ENCODE measurements at regions not wholly inside any gene's neighbourhood (a gene's known extent, or its start where the extent isn't known, plus 50 kb on each side); places are given as distances from the start of the nearest gene placed in this dataset.

GRCh38 chr12:23096321-23096720 is 471.4 kb downstream of the ETNK1 start:
- no peak overlapping the region for H2AFZ ChIP-seq (replicated peaks; ENCODE audit: low read length, poor library complexity)

More at GRCh38 chr12:23096321-23096720, 471.4 kb downstream of the ETNK1 start:
- Histone ChIP-seq H2BK20ac (ENCODE audit: low read depth, low read length) (no peak overlapping the region), H4K91ac (ENCODE audit: insufficient read depth, low read depth, low read length) (no peak overlapping the region), H3K9ac (ENCODE audit: low read depth, low read length) (no peak overlapping the region), H3K27ac (ENCODE audit: insufficient read depth, low read length) (no peak overlapping the region), H2AK5ac (ENCODE audit: low read depth, low read length) (no peak overlapping the region), H2AK9ac (replicated peaks; ENCODE audit: low read depth, low read length, poor library complexity) (no peak overlapping the region), H4K20me1 (ENCODE audit: insufficient read depth, low read length) (no peaks in the 10 kb centered on the region), H3K9me3 (ENCODE audit: control insufficient read depth, insufficient read depth, low read length) (no peaks in the 10 kb centered on the region), H3K18ac (ENCODE audit: low read depth, low read length) (no peak overlapping the region), H4K8ac (ENCODE audit: low read depth in 2 of 2, low read length in 2 of 2) (no peak overlapping the region), H3K23ac (ENCODE audit: low read depth, low read length) (no peak overlapping the region), H2BK15ac (ENCODE audit: low read depth, low read length) (no peak overlapping the region), H3K27me3 (ENCODE audit: control insufficient read depth, insufficient read depth, low read length) (no peaks in the 10 kb centered on the region; the same call in 1 of the 2 replicates), H3K9me1 (ENCODE audit: insufficient read depth, low read length) (no peaks in the 10 kb centered on the region), H3K4ac (ENCODE audit: low read depth, low read length) (no peak overlapping the region), H3K14ac (replicated peaks; ENCODE audit: low read depth, low read length) (no peak overlapping the region), H3K4me1 (ENCODE audit: control insufficient read depth, insufficient read depth, low read length) (no peaks in the 10 kb centered on the region), H3K4me2 (ENCODE audit: low read depth, low read length) (no peak overlapping the region), H3K4me3 (ENCODE audit: insufficient read depth, low read depth, low read length) (no peak overlapping the region), H2BK120ac (ENCODE audit: low read depth, low read length) (no peak overlapping the region), H3K36me3 (ENCODE audit: control insufficient read depth, insufficient read depth, low read length) (no peaks in the 10 kb centered on the region), H3K79me1 (ENCODE audit: low read depth in 1 of 2, low read length in 2 of 2) (no peaks in the 10 kb centered on the region), H4K5ac (ENCODE audit: low read depth, low read length) (no peak overlapping the region), H2BK5ac (ENCODE audit: low read depth, low read length, poor library complexity, severe bottlenecking) (no peak overlapping the region), H3K56ac (ENCODE audit: extremely low read depth, insufficient read depth, low read length) (no peak overlapping the region)
- in situ Hi-C loops (cut with MboI; ENCODE audit: low sequenced_read_pairs): no loop called here
- ATAC-seq (ENCODE audit: low read depth) (no peak), DNase-seq (no peak)
- POLR2A ChIA-PET (ENCODE audit: unreplicated experiment): no interaction called here
- dilution Hi-C loops (cut with HindIII; ENCODE audit: low sequenced_read_pairs, unreplicated experiment): no loop called here
- no CpG with 5 or more reads among the region's 1 CpG for WGBS, 2 experiments (ENCODE audit: extremely low coverage in 2 of 2, insufficient read length in 1 of 2)
- CTCF ChIA-PET: no interaction called here
- intact Hi-C loops (cut with micrococcal nuclease): no loop called here
- no TSS peak for BruUV-seq (replicated peaks)
- no peak for TF ChIP-seq RCOR1 (IDR thresholded peaks at IDR 0.05; ENCODE audit: insufficient replicate concordance, low read length)
- TF ChIP-seq CEBPB (IDR thresholded peaks at IDR 0.05; ENCODE audit: low read depth, low read length): no peak
- TF ChIP-seq NFE2L2 (IDR thresholded peaks at IDR 0.05; ENCODE audit: low read depth, low read length): no peak
